Right lobe of liver (tissue), 4 donors: ENCODE measurements at regions not wholly inside any gene's neighbourhood (a gene's known extent, or its start where the extent isn't known, plus 50 kb on each side); places are given as distances from the start of the nearest gene placed in this dataset.

Source experiments
- CTCF ChIP-seq, 4 donors: fragments of 200-600 bp in 3 of 4; fragments of 450-650 bp in 1 of 4; IDR thresholded peaks; one replicate each; pipeline versions ENCODE4 v1.5.1 to v1.8.0; 2016 to 2022; ENCODE audit warnings: antibody characterized with exemption in 4 of 4, mild to moderate bottlenecking in 2 of 4
- POLR2A ChIP-seq: fragments of 450-650 bp; IDR thresholded peaks from one replicate; pipeline ENCODE4 v1.6.1; 2017; ENCODE audit warnings: antibody characterized with exemption, mild to moderate bottlenecking
- donor health status: DM: no; HTN: no; CAD: no.
- donor health status: DM: no; HTN: no; CAD: no.
- donor health status: DM: no; HTN: yes; CAD: no.

- TF ChIP-seq CTCF (IDR thresholded peaks at IDR 0.05) (no peak), POLR2A (no peak)
Observed at GRCh38 chr19:31525610-31526147, 176.4 kb upstream of the TSHZ3 start.
